Coronary artery (tissue), 2 donors: ENCODE measurements at regions not wholly inside any gene's neighbourhood (a gene's known extent, or its start where the extent isn't known, plus 50 kb on each side); places are given as distances from the start of the nearest gene placed in this dataset.

Experiments used
- DNase-seq: peaks from one replicate; pipeline ENCODE4 v3.0.0-alpha.2; 2017; ENCODE audit warnings: low spot score
- H3K27ac ChIP-seq, 2 donors: fragments of 200-600 bp; sonication (generic); one replicate each; pipeline ENCODE4 v1.5.1; 2016 to 2019
- H3K4me3 ChIP-seq: fragments of 200-600 bp; sonication (generic); 2 replicates; pipeline ENCODE4 v1.5.1; 2016; ENCODE audit warnings: mild to moderate bottlenecking, moderate library complexity
- TF ChIP-seq, protein P1 (sequence below): fragments of 200-600 bp; sonication (generic); IDR thresholded peaks from one replicate; pipeline ENCODE4 v1.5.1; 2019; ENCODE audit warnings: antibody characterized with exemption

DNA sequence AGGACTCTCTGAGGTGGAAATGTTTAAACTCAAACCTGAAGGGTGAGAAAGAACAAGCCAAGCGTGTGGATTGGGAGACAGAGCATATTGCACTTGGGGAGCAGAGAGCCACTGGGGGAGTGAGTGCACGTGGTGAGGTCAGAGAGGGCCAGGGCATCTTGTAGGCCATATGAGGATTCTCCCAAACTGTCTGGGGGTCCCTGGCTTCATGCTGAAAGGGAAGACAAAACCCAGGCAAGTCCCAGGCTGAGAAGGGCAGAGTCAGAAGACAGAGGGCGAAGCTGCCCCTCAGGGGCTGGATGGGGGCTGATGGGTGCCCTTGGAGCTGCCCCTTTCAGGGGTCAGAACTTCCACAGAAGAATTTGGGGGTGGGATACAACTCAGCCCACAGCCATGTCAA lies 215.3 kb upstream of the S1PR3 start:
- Histone ChIP-seq H3K27ac (peak overlapping the region in 1 of 2 donors; percentile 51), H3K4me3 (no peak overlapping the region)
- TF ChIP-seq, protein P1, sequence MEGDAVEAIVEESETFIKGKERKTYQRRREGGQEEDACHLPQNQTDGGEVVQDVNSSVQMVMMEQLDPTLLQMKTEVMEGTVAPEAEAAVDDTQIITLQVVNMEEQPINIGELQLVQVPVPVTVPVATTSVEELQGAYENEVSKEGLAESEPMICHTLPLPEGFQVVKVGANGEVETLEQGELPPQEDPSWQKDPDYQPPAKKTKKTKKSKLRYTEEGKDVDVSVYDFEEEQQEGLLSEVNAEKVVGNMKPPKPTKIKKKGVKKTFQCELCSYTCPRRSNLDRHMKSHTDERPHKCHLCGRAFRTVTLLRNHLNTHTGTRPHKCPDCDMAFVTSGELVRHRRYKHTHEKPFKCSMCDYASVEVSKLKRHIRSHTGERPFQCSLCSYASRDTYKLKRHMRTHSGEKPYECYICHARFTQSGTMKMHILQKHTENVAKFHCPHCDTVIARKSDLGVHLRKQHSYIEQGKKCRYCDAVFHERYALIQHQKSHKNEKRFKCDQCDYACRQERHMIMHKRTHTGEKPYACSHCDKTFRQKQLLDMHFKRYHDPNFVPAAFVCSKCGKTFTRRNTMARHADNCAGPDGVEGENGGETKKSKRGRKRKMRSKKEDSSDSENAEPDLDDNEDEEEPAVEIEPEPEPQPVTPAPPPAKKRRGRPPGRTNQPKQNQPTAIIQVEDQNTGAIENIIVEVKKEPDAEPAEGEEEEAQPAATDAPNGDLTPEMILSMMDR: no peak
- DNase-seq: no peak

DNA sequence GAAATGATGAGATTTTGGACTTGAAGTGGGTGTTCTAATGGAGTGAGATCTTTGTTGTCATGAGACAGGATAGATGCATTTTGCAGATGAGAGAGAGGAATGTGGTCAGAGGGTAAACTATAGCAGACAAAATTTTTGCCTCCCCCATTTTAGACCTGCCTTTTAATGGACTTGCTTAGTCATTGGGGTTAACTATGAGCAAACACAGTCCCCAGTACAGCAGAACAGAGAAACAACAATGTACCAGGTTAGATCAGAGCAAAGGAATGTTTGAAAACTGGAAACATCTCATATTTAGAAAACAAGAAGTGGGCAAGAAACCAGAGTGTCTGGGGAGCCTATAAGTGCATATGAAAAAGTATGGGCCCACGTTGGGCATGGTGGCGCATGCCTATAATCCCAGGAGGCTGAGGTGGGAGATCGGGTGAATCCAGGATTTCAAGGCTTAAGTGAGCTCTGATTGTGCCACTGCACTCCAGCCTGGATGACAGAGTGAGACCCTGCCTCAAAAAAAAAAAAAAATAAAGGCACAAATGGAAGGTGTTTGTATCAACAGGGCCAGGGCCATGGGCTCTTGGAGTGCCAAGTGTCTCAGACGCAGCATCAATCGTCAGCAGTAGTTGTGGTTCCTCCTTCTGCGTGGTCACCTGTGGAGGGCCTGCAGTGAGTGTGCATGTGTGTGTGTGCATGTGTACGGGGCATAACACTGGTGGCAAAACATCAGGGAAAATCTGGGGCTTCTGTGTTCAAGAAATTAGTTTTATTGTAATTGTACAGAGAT lies 214.4 kb upstream of the S1PR3 start:
- DNase-seq: no peak
- Histone ChIP-seq H3K4me3 (no peak overlapping the region), H3K27ac (peak overlapping the region in 1 of 2 donors; percentile 66)
- TF ChIP-seq, protein P1: no peak

DNA sequence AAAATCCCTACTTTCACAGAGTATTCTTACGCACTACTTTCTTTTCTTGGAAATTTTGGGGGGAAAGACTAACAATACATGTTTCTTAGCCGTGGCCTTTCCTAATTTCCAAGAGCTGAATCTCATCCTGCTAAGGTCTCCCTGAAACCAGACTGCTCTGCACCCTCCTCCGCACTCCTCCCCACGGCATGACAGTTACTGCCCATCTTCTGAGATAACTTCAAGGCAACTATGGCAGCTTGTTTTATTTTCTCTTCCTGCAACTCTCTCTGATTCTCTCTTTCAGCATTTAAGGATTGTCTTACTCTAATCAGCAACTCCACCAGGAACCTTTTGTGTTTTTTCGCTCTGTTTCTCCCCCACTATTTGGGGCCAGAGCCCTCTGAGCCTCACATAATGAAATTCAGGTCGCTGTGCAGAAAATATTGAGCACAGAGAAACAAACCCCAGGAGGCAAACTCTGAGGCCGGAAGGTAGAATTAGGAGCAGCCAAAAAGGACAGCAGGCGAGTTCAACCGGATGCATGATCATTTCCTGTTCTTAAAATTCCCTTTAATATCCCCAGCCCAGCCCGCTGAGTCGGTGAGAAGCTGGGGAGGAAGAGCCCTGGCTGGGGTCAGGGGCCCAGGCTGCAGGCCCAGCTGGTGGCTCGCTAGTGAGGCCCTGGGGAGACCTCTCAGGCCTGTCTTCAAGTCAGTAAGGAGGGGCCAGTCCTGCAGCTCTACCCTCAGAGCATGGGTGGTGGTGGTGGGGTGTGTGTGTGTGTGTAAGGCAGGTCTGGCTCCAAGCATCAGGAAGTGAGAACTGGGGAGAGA lies 213.6 kb upstream of the S1PR3 start:
- no peak overlapping the region for H3K4me3 ChIP-seq
- no peak for DNase-seq
- TF ChIP-seq, protein P1: no peak
- H3K27ac ChIP-seq: peak overlapping the region; percentile 3 to 66

DNA sequence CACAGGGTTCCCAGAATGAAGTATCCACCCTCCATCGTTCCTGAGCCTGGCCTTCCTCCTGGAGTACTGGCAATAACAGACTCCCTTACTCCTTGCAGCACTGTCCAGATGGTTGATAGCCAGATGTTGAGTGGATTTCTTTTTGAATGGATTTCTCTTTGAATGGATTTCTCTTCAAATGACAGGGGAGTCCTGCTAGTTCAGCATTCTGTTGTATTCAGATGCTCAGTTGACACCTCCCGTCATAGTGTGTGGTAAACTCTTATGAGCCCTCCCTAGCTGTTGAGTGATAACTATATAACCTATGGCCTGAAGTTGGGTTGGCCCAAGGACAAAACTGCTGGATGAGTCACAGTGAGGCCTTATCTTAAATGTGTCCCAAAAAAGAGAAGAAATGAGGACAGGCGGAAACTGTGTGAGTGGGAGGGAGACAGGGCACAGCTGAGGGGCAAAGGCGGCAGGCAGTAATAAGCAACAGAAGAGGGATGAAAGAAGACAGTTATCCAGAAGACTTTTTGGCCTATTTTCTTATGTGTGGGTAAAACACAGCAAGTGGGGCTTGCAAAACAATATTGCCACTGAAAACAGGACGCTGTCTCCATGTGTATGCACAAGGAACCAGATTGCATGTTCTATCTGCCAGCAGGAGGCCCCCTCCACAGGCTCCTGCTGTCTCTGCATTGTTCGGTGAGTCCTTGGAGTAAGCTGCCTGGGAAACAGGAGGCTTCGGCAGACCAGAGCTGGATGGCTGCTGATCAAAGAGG lies 209.5 kb upstream of the S1PR3 start:
- H3K4me3 ChIP-seq: no peak overlapping the region
- no peak for DNase-seq
- TF ChIP-seq, protein P1: peak; percentile 17
- peak overlapping the region; percentile 64 to 70 for H3K27ac ChIP-seq

DNA sequence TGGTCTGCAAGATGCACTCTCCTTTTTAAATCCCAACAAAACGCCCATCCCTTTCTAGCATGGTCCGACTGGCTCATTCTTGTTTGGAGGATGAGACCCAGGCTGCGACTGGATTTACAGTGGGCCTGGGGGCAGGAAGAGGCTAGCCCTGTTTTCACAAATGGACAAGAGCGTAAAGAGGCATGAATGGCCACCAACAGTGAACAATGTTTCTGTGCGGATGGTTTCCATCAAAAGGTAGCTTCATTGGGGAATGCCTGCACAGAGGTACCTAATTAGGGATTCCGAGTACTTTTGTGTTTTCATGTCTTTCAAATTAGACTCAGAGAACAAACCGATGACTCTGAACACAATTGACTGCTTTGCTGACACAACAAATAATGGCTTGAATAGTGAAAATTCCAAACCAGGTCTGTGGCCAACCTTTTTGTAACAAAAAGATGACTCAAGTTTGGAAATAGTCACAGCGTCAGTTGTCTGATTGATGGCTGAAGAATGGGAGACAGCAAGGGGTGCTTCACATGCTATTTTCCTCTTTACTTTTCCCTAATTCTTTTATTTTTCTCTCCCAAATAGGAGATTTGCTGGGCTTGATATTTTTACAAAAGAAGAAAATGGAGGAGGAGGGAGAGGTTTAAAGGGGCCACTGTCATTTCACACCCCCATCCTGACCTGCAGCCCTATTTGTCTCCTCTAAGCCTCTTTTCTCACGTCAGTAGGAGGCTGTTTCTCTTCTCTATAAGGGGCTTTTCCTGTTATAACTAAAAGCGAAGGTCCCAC lies 208.1 kb upstream of the S1PR3 start:
- no peak for DNase-seq
- TF ChIP-seq, protein P1: no peak
- Histone ChIP-seq H3K27ac (peak overlapping the region in 1 of 2 donors; percentile 64), H3K4me3 (no peak overlapping the region)

DNA sequence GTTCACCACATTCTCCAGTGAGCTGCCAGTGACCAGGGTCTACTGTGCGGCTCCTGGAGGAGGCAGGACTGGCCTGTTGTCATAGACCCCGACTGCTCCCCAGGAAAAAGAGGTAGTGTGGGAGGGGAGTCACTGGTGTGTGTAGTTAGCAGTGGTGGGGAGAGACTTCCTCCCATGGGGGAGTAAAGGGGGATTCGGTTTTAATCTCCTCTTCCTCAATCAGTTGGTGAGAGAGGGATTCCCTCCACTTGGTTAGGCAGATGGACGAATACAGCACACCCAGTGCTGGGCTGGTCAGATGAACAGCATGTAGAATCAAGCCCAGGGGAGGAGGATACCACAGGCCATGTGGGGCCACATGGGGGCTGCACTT lies 207.6 kb upstream of the S1PR3 start:
- H3K27ac ChIP-seq: no peak overlapping the region
- TF ChIP-seq, protein P1: no peak
- no peak overlapping the region for H3K4me3 ChIP-seq
- no peak for DNase-seq
